GM10248 (cell line): ENCODE measurements at regions not wholly inside any gene's neighbourhood (a gene's known extent, or its start where the extent isn't known, plus 50 kb on each side); places are given as distances from the start of the nearest gene placed in this dataset.

Experiments used
- CTCF ChIA-PET: fragments of 300-600 bp; sonication (Branson Sonifier 250); formaldehyde crosslinking; extraction: SDS; loops from one replicate; lab custom pipeline; 2021; ENCODE audit warnings: antibody characterized with exemption; lab: Yijun Ruan, JAX
- POLR2A ChIA-PET: fragments of 350-650 bp; sonication (Branson Sonifier 250); formaldehyde crosslinking; extraction: SDS; loops from one replicate; lab custom pipeline; 2020; ENCODE audit warnings: antibody characterized with exemption; lab: Yijun Ruan, JAX
- DNase-seq: peaks from one replicate; pipeline ENCODE4 v3.0.0; 2012; ENCODE audit errors: extremely low spot score
- TF ChIP-seq, protein P1 (sequence below): IDR thresholded peaks from 2 replicates; pipeline ENCODE4 v1.5.1; 2012; ENCODE audit warnings: mild to moderate bottlenecking, low read depth; ENCODE audit errors: extremely low read depth, missing control alignments, control extremely low read depth

- TF ChIP-seq, protein P1, sequence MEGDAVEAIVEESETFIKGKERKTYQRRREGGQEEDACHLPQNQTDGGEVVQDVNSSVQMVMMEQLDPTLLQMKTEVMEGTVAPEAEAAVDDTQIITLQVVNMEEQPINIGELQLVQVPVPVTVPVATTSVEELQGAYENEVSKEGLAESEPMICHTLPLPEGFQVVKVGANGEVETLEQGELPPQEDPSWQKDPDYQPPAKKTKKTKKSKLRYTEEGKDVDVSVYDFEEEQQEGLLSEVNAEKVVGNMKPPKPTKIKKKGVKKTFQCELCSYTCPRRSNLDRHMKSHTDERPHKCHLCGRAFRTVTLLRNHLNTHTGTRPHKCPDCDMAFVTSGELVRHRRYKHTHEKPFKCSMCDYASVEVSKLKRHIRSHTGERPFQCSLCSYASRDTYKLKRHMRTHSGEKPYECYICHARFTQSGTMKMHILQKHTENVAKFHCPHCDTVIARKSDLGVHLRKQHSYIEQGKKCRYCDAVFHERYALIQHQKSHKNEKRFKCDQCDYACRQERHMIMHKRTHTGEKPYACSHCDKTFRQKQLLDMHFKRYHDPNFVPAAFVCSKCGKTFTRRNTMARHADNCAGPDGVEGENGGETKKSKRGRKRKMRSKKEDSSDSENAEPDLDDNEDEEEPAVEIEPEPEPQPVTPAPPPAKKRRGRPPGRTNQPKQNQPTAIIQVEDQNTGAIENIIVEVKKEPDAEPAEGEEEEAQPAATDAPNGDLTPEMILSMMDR: no peak
- no peak for DNase-seq
- POLR2A ChIA-PET: no interaction called here
- CTCF ChIA-PET: interaction anchor here (1.5 kb wide), 1 partner anchor 11 kb away, joined by 3 read pairs; no protein-coding TSS in a partner anchor
Observed at GRCh38 chr16:79751471-79752184, 151.1 kb upstream of the MAF start.

DNA sequence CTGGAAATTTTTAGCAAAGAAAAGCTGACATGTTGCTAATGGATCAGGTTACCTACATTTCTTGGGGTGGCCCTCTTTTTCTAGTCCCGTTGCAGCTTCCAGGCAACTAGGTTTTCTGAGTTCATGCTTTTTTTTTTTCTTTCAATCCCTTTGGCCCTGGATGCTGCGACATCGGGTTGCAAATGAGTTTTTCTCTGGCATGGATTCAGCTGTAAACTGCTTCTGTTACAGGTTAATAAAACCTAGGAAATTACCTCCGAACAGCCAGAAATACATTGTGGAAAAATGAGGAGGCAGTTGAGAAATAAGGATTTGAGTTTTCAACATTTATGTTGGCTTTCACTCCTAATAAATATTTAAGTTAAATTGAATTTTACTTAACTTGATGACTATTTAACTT lies 149.8 kb upstream of the MAF start:
- ChIA-PET POLR2A (no interaction called here), CTCF (interaction anchor here (0.7 kb wide), 1 partner anchor 879 kb away, joined by 3 read pairs; no protein-coding TSS in a partner anchor)
- no peak for DNase-seq
- TF ChIP-seq, protein P1: no peak

- no peak for DNase-seq
- TF ChIP-seq, protein P1: no peak
- ChIA-PET POLR2A (no interaction called here), CTCF (no interaction called here)
Observed at GRCh38 chr16:79748629-79749028, 148.1 kb upstream of the MAF start.

DNA sequence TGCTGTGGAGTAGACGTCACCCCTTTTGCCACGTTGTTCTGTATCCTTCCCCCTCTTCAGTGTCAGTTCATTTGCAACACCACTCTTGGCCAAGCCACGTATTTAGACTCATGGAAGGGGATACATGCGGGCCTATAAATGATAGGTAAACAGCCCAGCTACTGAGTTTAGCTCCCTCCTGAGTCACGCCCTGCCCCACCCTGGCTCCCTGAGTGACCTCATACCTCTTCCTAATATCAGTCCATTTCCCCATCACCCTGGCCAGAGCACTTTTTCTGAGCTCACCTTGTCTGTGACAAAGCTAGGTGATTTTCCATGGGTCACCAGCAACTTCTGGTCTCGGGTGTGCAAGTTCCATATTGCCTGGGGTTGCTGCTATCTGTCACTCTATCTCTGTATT lies 147.2 kb upstream of the MAF start:
- TF ChIP-seq, protein P1: no peak
- CTCF ChIA-PET: no interaction called here
- POLR2A ChIA-PET: no interaction called here
- DNase-seq: no peak

GRCh38 chr16:79740252-79740651 lies 139.7 kb upstream of the MAF start:
- TF ChIP-seq, protein P1: no peak
- CTCF ChIA-PET: interaction anchor here (0.8 to 1.3 kb wide), 2 partner anchors 9 to 12 kb away, joined by 3 to 4 read pairs; no protein-coding TSS in a partner anchor
- POLR2A ChIA-PET: no interaction called here
- no peak for DNase-seq

DNA sequence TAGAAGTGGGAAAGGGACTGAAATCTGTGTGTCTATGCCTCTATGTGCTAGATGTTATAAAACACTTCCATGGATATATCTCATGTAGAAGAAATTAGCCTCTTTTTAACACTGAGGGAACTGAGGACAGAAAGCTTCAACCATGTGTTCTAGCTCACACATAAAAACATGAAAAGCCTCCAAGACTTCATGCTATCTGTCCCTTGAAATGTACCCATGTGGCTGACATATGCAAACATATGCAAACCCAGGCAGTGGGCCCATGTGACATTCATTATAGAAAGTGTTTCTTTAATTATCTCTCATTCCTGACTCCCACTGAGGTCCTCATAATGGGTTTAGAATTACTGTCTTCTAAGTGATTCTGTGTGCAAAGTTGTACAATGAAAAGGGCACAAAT lies 134.7 kb upstream of the MAF start:
- TF ChIP-seq, protein P1: no peak
- ChIA-PET CTCF (no interaction called here), POLR2A (no interaction called here)

More for the DNA sequence above, 134.7 kb upstream of the MAF start:
- no peak for DNase-seq
